Transverse colon (tissue), 3 donors: ENCODE measurements at regions not wholly inside any gene's neighbourhood (a gene's known extent, or its start where the extent isn't known, plus 50 kb on each side); places are given as distances from the start of the nearest gene placed in this dataset.

Experiments used
- EP300 ChIP-seq: sonication (generic); formaldehyde crosslinking; IDR thresholded peaks from one replicate; pipeline ENCODE4 v1.6.1; 2017; ENCODE audit warnings: antibody characterized with exemption, low read depth
- TF ChIP-seq, protein P1 (sequence below), 5 experiments: fragments of 200-600 bp in 3 of 5; fragments of 450-650 bp in 2 of 5; sonication (generic) in 3 of 5; IDR thresholded peaks; 1 replicate in 2 of 5; 2 replicates in 3 of 5; pipeline ENCODE4 v1.5.1; 2016 to 2017; ENCODE audit warnings: antibody characterized with exemption in 5 of 5, inconsistent platforms in 3 of 5, mild to moderate bottlenecking in 2 of 5, moderate library complexity in 1 of 5

DNA sequence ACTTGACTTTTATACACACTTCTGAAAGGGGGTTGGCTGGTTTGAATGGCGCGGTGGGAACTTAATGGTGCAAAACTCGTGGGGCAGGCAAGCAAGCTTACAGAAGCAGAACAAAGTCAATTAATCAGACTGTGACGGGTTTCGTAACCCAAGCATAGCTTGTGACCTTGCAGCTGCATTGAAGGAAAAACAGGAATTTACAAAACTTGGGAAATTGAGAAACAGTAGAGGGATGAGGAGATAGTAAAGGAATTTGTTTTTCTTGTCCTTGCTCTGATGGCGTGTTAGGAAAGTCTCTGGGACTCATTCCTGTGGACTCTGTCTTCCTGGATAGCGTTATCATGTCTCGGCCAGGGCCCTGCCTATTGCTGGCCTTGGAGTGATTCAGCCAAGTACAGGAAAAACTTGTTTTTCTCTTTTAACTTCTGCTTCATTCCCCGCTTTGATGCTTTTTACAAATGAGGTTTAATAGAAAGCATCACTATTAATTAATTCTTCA lies 220.0 kb upstream of the KCND2 start:
- TF ChIP-seq, protein P1, sequence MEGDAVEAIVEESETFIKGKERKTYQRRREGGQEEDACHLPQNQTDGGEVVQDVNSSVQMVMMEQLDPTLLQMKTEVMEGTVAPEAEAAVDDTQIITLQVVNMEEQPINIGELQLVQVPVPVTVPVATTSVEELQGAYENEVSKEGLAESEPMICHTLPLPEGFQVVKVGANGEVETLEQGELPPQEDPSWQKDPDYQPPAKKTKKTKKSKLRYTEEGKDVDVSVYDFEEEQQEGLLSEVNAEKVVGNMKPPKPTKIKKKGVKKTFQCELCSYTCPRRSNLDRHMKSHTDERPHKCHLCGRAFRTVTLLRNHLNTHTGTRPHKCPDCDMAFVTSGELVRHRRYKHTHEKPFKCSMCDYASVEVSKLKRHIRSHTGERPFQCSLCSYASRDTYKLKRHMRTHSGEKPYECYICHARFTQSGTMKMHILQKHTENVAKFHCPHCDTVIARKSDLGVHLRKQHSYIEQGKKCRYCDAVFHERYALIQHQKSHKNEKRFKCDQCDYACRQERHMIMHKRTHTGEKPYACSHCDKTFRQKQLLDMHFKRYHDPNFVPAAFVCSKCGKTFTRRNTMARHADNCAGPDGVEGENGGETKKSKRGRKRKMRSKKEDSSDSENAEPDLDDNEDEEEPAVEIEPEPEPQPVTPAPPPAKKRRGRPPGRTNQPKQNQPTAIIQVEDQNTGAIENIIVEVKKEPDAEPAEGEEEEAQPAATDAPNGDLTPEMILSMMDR (IDR thresholded peaks at IDR 0.05): no peak
- no peak for TF ChIP-seq EP300
